ENCODE measurements at regions not wholly inside any gene's neighbourhood (a gene's known extent, or its start where the extent isn't known, plus 50 kb on each side); places are given as distances from the start of the nearest gene placed in this dataset.

DNA sequence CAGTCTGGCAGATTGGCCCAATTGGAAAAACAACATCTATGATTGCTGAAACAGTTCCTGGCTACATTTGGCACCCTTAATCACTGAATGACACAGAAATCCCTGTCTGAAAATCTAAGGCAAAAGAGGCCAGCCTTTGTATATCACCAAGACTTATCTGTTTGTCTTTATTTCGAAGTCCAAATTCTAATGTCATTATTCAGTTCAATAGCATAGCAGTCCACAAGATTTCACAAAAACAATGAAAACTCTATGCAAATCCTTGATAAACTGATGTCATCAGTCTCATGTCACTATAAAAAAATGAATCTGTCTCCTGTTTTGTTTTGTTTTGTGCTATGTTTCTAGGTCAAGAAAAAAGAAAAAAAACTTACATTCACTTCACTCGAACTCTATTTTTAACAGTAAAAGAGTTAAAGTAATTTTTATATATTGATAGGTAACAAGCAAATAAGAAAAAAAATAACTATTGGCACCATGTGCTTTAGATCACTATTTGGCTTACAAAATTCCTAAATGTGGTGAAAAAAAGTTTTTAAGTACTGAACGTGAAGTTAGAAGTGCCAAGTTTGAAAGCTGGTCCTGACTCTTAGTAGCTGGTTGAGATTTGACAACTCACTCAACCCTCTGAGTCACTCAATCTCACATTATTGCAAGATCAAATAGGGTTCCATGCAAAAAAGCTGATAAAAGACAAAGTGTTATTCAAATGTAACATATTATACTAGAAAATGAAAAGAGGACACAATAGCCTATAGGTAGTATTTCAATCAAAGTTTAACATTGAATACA is 359.3 kb downstream of the IRS1 start:
- H3K27ac ChIP-seq, result peak overlapping the region in 1 of 10 donors; percentile 19
- ATAC-seq, result peak in 1 of 8 donors; percentile 52
- 64% methylated on average over 3 of the region's 3 CpGs for WGBS, 2 donors
- H3K4me1 ChIP-seq, result peaks cover 0 to under 1% (median 0%) of the 10 kb centered on the region in 9 donors
- TF ChIP-seq CTCF (IDR thresholded peaks at IDR 0.05), result no peak
- no peak overlapping the region for H3K4me3 ChIP-seq
- H3K27me3 ChIP-seq, result no peaks in the 10 kb centered on the region
- intact Hi-C loops (cut with DNase I), result loop anchor here in 3 of 10 donors (10.0 kb wide), 1 partner anchor 354 kb away; the partner anchor contains the start of gene IRS1 (in 3 of the 3)
- no peak for DNase-seq
- no peaks in the 10 kb centered on the region for H3K36me3 ChIP-seq
- no peaks in the 10 kb centered on the region for H3K9me3 ChIP-seq

DNA sequence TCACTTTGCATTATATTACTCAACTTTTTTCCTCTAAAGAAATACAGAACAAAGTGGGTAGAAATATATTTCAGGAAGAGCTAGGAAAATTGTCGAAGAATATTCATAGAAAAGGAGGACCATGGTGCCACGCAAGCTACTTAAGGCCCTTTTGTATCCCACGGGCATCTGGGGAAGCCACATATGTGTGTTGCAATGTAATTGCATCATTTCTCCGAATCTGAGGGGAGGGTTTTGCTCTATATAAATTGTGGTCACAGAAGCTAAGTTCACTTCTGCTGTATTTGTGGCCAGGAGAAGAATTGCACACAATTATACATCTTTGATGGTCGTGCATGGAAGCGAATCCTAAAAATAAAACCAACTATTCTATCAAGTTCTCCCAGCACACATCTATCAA is 360.3 kb downstream of the IRS1 start:
- WGBS, 2 donors, result 83% methylated on average over 6 of the region's 6 CpGs
- Histone ChIP-seq H3K4me3 (no peak overlapping the region), H3K27me3 (no peaks in the 10 kb centered on the region), H3K36me3 (no peaks in the 10 kb centered on the region), H3K27ac (peak overlapping the region in 1 of 10 donors; percentile 13), H3K9me3 (no peaks in the 10 kb centered on the region), H3K4me1 (no peaks in the 10 kb centered on the region)
- ATAC-seq (no peak), DNase-seq (no peak)
- intact Hi-C loops (cut with DNase I), result no loop called here
- no peak for TF ChIP-seq CTCF (IDR thresholded peaks at IDR 0.05)

- Histone ChIP-seq H3K4me1 (no peaks in the 10 kb centered on the region), H3K27ac (peak overlapping the region in 2 of 10 donors; percentile 3 to 13), H3K27me3 (no peaks in the 10 kb centered on the region), H3K36me3 (no peaks in the 10 kb centered on the region), H3K9me3 (no peaks in the 10 kb centered on the region), H3K4me3 (no peak overlapping the region)
- 69 to 76% methylated on average over 5 of the region's 5 CpGs for WGBS, 2 donors
- TF ChIP-seq CTCF (IDR thresholded peaks at IDR 0.05), result no peak
- intact Hi-C loops (cut with DNase I), result no loop called here
- ATAC-seq (no peak), DNase-seq (no peak)
Measured at GRCh38 chr2:226435146-226435545, 364.5 kb downstream of the IRS1 start.

GRCh38 chr2:226434702-226435101 is 364.9 kb downstream of the IRS1 start:
- H3K27ac ChIP-seq, result peak overlapping the region in 2 of 10 donors; percentile 3 to 13
- no peak for ATAC-seq
- H3K4me1 ChIP-seq, result no peaks in the 10 kb centered on the region

More at GRCh38 chr2:226434702-226435101, 364.9 kb downstream of the IRS1 start:
- Histone ChIP-seq H3K9me3 (no peaks in the 10 kb centered on the region), H3K27me3 (no peaks in the 10 kb centered on the region), H3K4me3 (no peak overlapping the region), H3K36me3 (no peaks in the 10 kb centered on the region)
- intact Hi-C loops (cut with DNase I), result no loop called here
- no peak for TF ChIP-seq CTCF (IDR thresholded peaks at IDR 0.05)
- WGBS, 2 donors, result 64 to 74% methylated on average over 5 of the region's 5 CpGs
- DNase-seq, result no peak
